A549 (cell line): ENCODE measurements at regions not wholly inside any gene's neighbourhood (a gene's known extent, or its start where the extent isn't known, plus 50 kb on each side); places are given as distances from the start of the nearest gene placed in this dataset.

Source experiments
- ATAC-seq, 2 experiments: fragments of 200-7000 bp in 1 of 2; fragments of >200 bp in 1 of 2; cut with Nextera tagmentation in 1 of 2; cut with Tn5 transposase in 1 of 2; 3 replicates each; pipeline versions ENCODE4 v1.8.0 to v1.9.1; 2018 to 2020; ENCODE audit warnings: mild to moderate bottlenecking in 1 of 2, moderate library complexity in 1 of 2
- CTCF ChIA-PET: fragments of 300-600 bp; sonication (Branson Sonifier 250); formaldehyde crosslinking; extraction: SDS; loops from one replicate; lab custom pipeline; 2021; ENCODE audit warnings: antibody characterized with exemption, inconsistent platforms; lab: Yijun Ruan, JAX
- POLR2A ChIA-PET: fragments of 350-600 bp; formaldehyde crosslinking; extraction: SDS; loops from one replicate; lab custom pipeline; 2021; ENCODE audit warnings: antibody characterized with exemption, inconsistent platforms; lab: Yijun Ruan, JAX
- DNase-seq, 2 experiments: peaks; one replicate each; pipeline versions ENCODE4 v3.0.0 to v3.0.0-alpha.2; 2011 to 2016; ENCODE audit warnings: low read depth in 1 of 2, low spot score in 1 of 2
- FAIRE-seq: peaks from 2 replicates; lab custom pipeline; 2011; peaks lifted over from hg19 to GRCh38; lab: Jason Lieb, UNC
- H3K27ac ChIP-seq, 2 experiments: fragments of >200 bp; sonication (Bioruptor Twin); formaldehyde crosslinking; 3 replicates each; pipeline ENCODE4 v1.5.1; 2016 to 2017
- H3K4me1 ChIP-seq: fragments of >200 bp; sonication (Bioruptor Twin); formaldehyde crosslinking; 3 replicates; pipeline ENCODE4 v1.6.1; 2016
- H3K4me2 ChIP-seq: fragments of >200 bp; sonication (Bioruptor Twin); formaldehyde crosslinking; 3 replicates; pipeline ENCODE4 v1.6.1; 2016
- H3K4me3 ChIP-seq: fragments of >200 bp; sonication (Bioruptor Twin); formaldehyde crosslinking; 3 replicates; pipeline ENCODE4 v1.5.1; 2016
- H3K9me3 ChIP-seq: fragments of >200 bp; sonication (Bioruptor Twin); formaldehyde crosslinking; 3 replicates; pipeline ENCODE4 v1.6.1; 2016
- BHLHE40 ChIP-seq: IDR thresholded peaks from 2 replicates; pipeline ENCODE4 v1.6.1; 2012; ENCODE audit warnings: low read depth, low read length, inconsistent platforms
- CBX2 ChIP-seq: fragments of 200-600 bp; sonication (generic); IDR thresholded peaks from 2 replicates; pipeline ENCODE4 v1.6.1; 2016; ENCODE audit warnings: low read depth, mild to moderate bottlenecking, borderline replicate concordance
- CBX8 ChIP-seq: fragments of 200-600 bp; sonication (generic); IDR thresholded peaks from 2 replicates; pipeline ENCODE4 v1.6.1; 2016
- CEBPB ChIP-seq, 2 experiments: fragments of >200 bp in 1 of 2; sonication (Bioruptor Twin) in 1 of 2; formaldehyde crosslinking in 1 of 2; IDR thresholded peaks; 2 replicates each; pipeline ENCODE4 v1.6.1; 2012 to 2016
- CHD2 ChIP-seq: fragments of 150-350 bp; IDR thresholded peaks from 2 replicates; pipeline ENCODE4 v1.6.1; 2014; ENCODE audit warnings: low read length; ENCODE audit not compliant: partially characterized antibody
- CTCF ChIP-seq: fragments of >200 bp; sonication (Bioruptor Twin); formaldehyde crosslinking; IDR thresholded peaks from 3 replicates; pipeline ENCODE4 v1.5.1; 2016
- EHF ChIP-seq: fragments of 250-450 bp; sonication (Bioruptor Pico); IDR thresholded peaks from 2 replicates; pipeline ENCODE4 v1.5.0; 2020; ENCODE audit warnings: mild to moderate bottlenecking
- EHMT2 ChIP-seq: fragments of 200-600 bp; sonication (generic); IDR thresholded peaks from 2 replicates; pipeline ENCODE4 v1.6.1; 2016; ENCODE audit warnings: antibody characterized with exemption, low read depth, mild to moderate bottlenecking, moderate library complexity
- EP300 ChIP-seq, 2 experiments: fragments of >200 bp; sonication (Bioruptor Twin); formaldehyde crosslinking; IDR thresholded peaks; 2 replicates in 1 of 2; 3 replicates in 1 of 2; pipeline ENCODE4 v1.6.1; 2016 to 2017
- ESRRA ChIP-seq: fragments of 150-350 bp; IDR thresholded peaks from 2 replicates; pipeline ENCODE4 v1.6.1; 2014; ENCODE audit warnings: mild to moderate bottlenecking, low read length, borderline replicate concordance
- FOSB ChIP-seq: fragments of 250-450 bp; sonication (Bioruptor Pico); IDR thresholded peaks from 2 replicates; pipeline ENCODE4 v1.5.0; 2020; ENCODE audit warnings: mild to moderate bottlenecking, moderate library complexity
- FOSL2 ChIP-seq, 2 experiments: fragments of 450-650 bp in 1 of 2; fragments of >200 bp in 1 of 2; sonication (Bioruptor Twin) in 1 of 2; formaldehyde crosslinking; IDR thresholded peaks; 2 replicates each; pipeline versions ENCODE4 v1.5.0 to v1.6.1; 2016 to 2020; ENCODE audit warnings: mild to moderate bottlenecking in 1 of 2, moderate library complexity in 1 of 2
- FOXS1 ChIP-seq: fragments of 250-450 bp; sonication (Bioruptor Pico); IDR thresholded peaks from 2 replicates; pipeline ENCODE4 v1.5.0; 2020; ENCODE audit warnings: mild to moderate bottlenecking, moderate library complexity
- HES2 ChIP-seq: fragments of >200 bp; sonication (Bioruptor Twin); formaldehyde crosslinking; IDR thresholded peaks from 2 replicates; pipeline ENCODE4 v1.6.1; 2016
- HEYL ChIP-seq: fragments of 250-450 bp; sonication (Bioruptor Pico); IDR thresholded peaks from 2 replicates; pipeline ENCODE4 v1.8.0; 2021; ENCODE audit warnings: mild to moderate bottlenecking, moderate library complexity
- HMGXB4 ChIP-seq: fragments of 250-450 bp; sonication (Bioruptor Pico); IDR thresholded peaks from 2 replicates; pipeline ENCODE4 v1.5.0; 2021; ENCODE audit warnings: mild to moderate bottlenecking, moderate library complexity, borderline replicate concordance
- HOXB13 ChIP-seq: fragments of 250-450 bp; sonication (Bioruptor Pico); IDR thresholded peaks from 2 replicates; pipeline ENCODE4 v1.5.0; 2020; ENCODE audit warnings: low read depth, mild to moderate bottlenecking, moderate library complexity
- HOXB5 ChIP-seq: fragments of 250-450 bp; sonication (Bioruptor Pico); IDR thresholded peaks from 2 replicates; pipeline ENCODE4 v1.5.0; 2020; ENCODE audit warnings: mild to moderate bottlenecking, moderate library complexity
- JUN ChIP-seq, 2 experiments: fragments of >200 bp; sonication (Bioruptor Twin); formaldehyde crosslinking; IDR thresholded peaks; 2 replicates in 1 of 2; 3 replicates in 1 of 2; pipeline ENCODE4 v1.6.1; 2016 to 2017
- KDM1A ChIP-seq: fragments of 200-600 bp; sonication (generic); IDR thresholded peaks from 2 replicates; pipeline ENCODE4 v1.6.1; 2016; ENCODE audit warnings: low read depth, mild to moderate bottlenecking
- KDM5A ChIP-seq: fragments of 200-600 bp; sonication (generic); IDR thresholded peaks from 2 replicates; pipeline ENCODE4 v1.6.1; 2016; ENCODE audit warnings: antibody characterized with exemption, mild to moderate bottlenecking
- MAFK ChIP-seq: fragments of 450-650 bp; IDR thresholded peaks from 2 replicates; pipeline ENCODE4 v1.6.1; 2014; ENCODE audit not compliant: partially characterized antibody
- MAZ ChIP-seq: fragments of 150-350 bp; IDR thresholded peaks from 2 replicates; pipeline ENCODE4 v1.6.1; 2014; ENCODE audit warnings: antibody characterized with exemption, low read depth, low read length, borderline replicate concordance
- MYC ChIP-seq: IDR thresholded peaks from 2 replicates; pipeline ENCODE4 v1.6.1; 2012; ENCODE audit warnings: mild to moderate bottlenecking, inconsistent platforms, low read length, improper control_type of control experiment, borderline replicate concordance
- NR3C1 ChIP-seq: fragments of >200 bp; sonication (Bioruptor Twin); formaldehyde crosslinking; IDR thresholded peaks from 3 replicates; pipeline ENCODE4 v1.6.1; 2017
- PBX3 ChIP-seq: IDR thresholded peaks from 2 replicates; pipeline ENCODE4 v1.6.1; 2012
- PHF8 ChIP-seq: fragments of 200-600 bp; sonication (generic); IDR thresholded peaks from 2 replicates; pipeline ENCODE4 v1.6.1; 2016; ENCODE audit warnings: low read depth, mild to moderate bottlenecking, antibody characterized with exemption, moderate library complexity, borderline replicate concordance
- POLR2AphosphoS2 ChIP-seq: conservative IDR thresholded peaks from 2 replicates; pipeline ENCODE4 v1.6.1; 2012; ENCODE audit warnings: low read length, improper control_type of control experiment, inconsistent platforms
- RARB ChIP-seq: fragments of 250-450 bp; sonication (Bioruptor Pico); IDR thresholded peaks from 2 replicates; pipeline ENCODE4 v1.8.0; 2021; ENCODE audit warnings: mild to moderate bottlenecking, moderate library complexity
- RFX5 ChIP-seq: fragments of 450-650 bp; IDR thresholded peaks from 2 replicates; pipeline ENCODE4 v1.7.1; 2014; ENCODE audit warnings: antibody characterized with exemption, mild to moderate bottlenecking, moderate library complexity
- RNF2 ChIP-seq: fragments of 200-600 bp; sonication (generic); IDR thresholded peaks from 2 replicates; pipeline ENCODE4 v1.6.1; 2016; ENCODE audit warnings: low read depth, mild to moderate bottlenecking, antibody characterized with exemption, moderate library complexity, borderline replicate concordance
- TFCP2L1 ChIP-seq: fragments of 250-450 bp; sonication (Bioruptor Pico); IDR thresholded peaks from 2 replicates; pipeline ENCODE4 v1.5.0; 2021; ENCODE audit warnings: mild to moderate bottlenecking
- USF2 ChIP-seq: fragments of 450-650 bp; IDR thresholded peaks from 2 replicates; pipeline ENCODE4 v1.6.1; 2014; ENCODE audit warnings: antibody characterized with exemption
- ZNF302 ChIP-seq: fragments of 250-450 bp; sonication (Bioruptor Pico); IDR thresholded peaks from 2 replicates; pipeline ENCODE4 v1.9.0; 2021; ENCODE audit warnings: inconsistent platforms, mild to moderate bottlenecking, moderate library complexity
- WGBS: methylation state at CpG from one replicate; pipeline ENCODE4 v1.1.6; 2017; ENCODE audit errors: missing lambda C conversion rate; 5-methylcytosine and 5-hydroxymethylcytosine counted together

- H3K4me1 ChIP-seq: no peaks in the 10 kb centered on the region
Observed at GRCh38 chr16:85473323-85473722, 139.8 kb upstream of the GSE1 start.

GRCh38 chr16:85473909-85474620 is 139.1 kb upstream of the GSE1 start:
- DNase-seq (no peak), FAIRE-seq (no peak), ATAC-seq (peak; percentile 57 to 75)
- Histone ChIP-seq H3K4me1 (no peaks in the 10 kb centered on the region), H3K4me3 (no peak overlapping the region), H3K4me2 (no peak overlapping the region), H3K27ac (no peak overlapping the region), H3K9me3 (no peaks in the 10 kb centered on the region)
- no peak for TF ChIP-seq KDM1A
- no peak for TF ChIP-seq MAZ
- TF ChIP-seq CTCF: no peak
- no peak for TF ChIP-seq CHD2
- TF ChIP-seq MYC: no peak
- no peak for TF ChIP-seq PBX3
- TF ChIP-seq EHF (CRISPR knock-in tag): no peak
- no peak for TF ChIP-seq ESRRA
- no peak for TF ChIP-seq HMGXB4 (CRISPR knock-in tag)
- no peak for TF ChIP-seq CEBPB (IDR thresholded peaks at IDR 0.05)
- TF ChIP-seq RARB: no peak
- no peak for TF ChIP-seq RNF2
- no peak for TF ChIP-seq BHLHE40
- TF ChIP-seq PHF8: no peak
- TF ChIP-seq POLR2AphosphoS2: no peak
- no peak for TF ChIP-seq MAFK
- TF ChIP-seq NR3C1: no peak
- TF ChIP-seq TFCP2L1 (CRISPR knock-in tag): no peak
- no peak for TF ChIP-seq JUN (IDR thresholded peaks at IDR 0.05)
- 79% methylated on average over 14 of the region's 21 CpGs for WGBS
- POLR2A ChIA-PET: no interaction called here
- CTCF ChIA-PET: interaction anchor here (0.6 to 9.1 kb wide), 8 partner anchors 14 to 141 kb away, joined by 3 to 55 read pairs (median 4); no protein-coding TSS in a partner anchor

More at GRCh38 chr16:85473323-85473722, 139.8 kb upstream of the GSE1 start:
- WGBS: 82% methylated on average over 8 of the region's 8 CpGs
- Histone ChIP-seq H3K27ac (no peak overlapping the region), H3K4me3 (no peak overlapping the region), H3K4me2 (no peak overlapping the region), H3K9me3 (no peaks in the 10 kb centered on the region)
- ATAC-seq: no peak
- no peak for DNase-seq
- TF ChIP-seq RFX5 (no peak), FOXS1 (CRISPR knock-in tag) (no peak), FOSB (no peak), HEYL (no peak), CHD2 (no peak), HES2 (no peak), RARB (no peak), ZNF302 (CRISPR knock-in tag) (no peak), KDM5A (no peak), EP300 (IDR thresholded peaks at IDR 0.05) (no peak), EHMT2 (no peak), FOSL2 (IDR thresholded peaks at IDR 0.05) (no peak), FOSL2 (CRISPR knock-in tag; IDR thresholded peaks at IDR 0.05) (no peak), PBX3 (no peak), USF2 (no peak), CEBPB (IDR thresholded peaks at IDR 0.05) (no peak), EHF (CRISPR knock-in tag) (no peak), CBX8 (no peak), HOXB5 (CRISPR knock-in tag) (no peak), HOXB13 (CRISPR knock-in tag) (no peak), CBX2 (no peak)
- FAIRE-seq: no peak
- ChIA-PET POLR2A (no interaction called here), CTCF (interaction anchor here (0.9 to 5.2 kb wide), 8 partner anchors 13 to 142 kb away, joined by 3 to 27 read pairs (median 4); no protein-coding TSS in a partner anchor)
